HepG2 (cell line): ENCODE measurements at regions not wholly inside any gene's neighbourhood (a gene's known extent, or its start where the extent isn't known, plus 50 kb on each side); places are given as distances from the start of the nearest gene placed in this dataset.

Source experiments
- ATF7 ChIP-seq, 2 experiments: fragments of 450-650 bp in 1 of 2; sonication (generic) in 1 of 2; formaldehyde crosslinking in 1 of 2; IDR thresholded peaks; 2 replicates each; pipeline versions ENCODE4 v1.4.0 to v1.6.1; 2016 to 2020; ENCODE audit warnings: antibody characterized with exemption in 1 of 2, mild to moderate bottlenecking in 1 of 2, missing genetic modification reagents in 1 of 2
- CHD2 ChIP-seq: IDR thresholded peaks from 2 replicates; pipeline ENCODE4 v1.6.1; 2011; ENCODE audit warnings: low read depth, low read length, improper control_type of control experiment
- DR1 ChIP-seq: sonication (generic); formaldehyde crosslinking; IDR thresholded peaks from 2 replicates; pipeline ENCODE4 v1.8.0; 2021; ENCODE audit warnings: mild to moderate bottlenecking, missing genetic modification reagents, inconsistent platforms
- ELF3 ChIP-seq: IDR thresholded peaks from 2 replicates; pipeline ENCODE4 v1.6.1; 2016; ENCODE audit warnings: missing genetic modification reagents, missing compliant biosample characterization
- FOSL1 ChIP-seq: sonication (generic); formaldehyde crosslinking; IDR thresholded peaks from 2 replicates; pipeline ENCODE4 v1.9.0; 2021; ENCODE audit warnings: missing genetic modification reagents, borderline replicate concordance
- FOXA1 ChIP-seq, 2 experiments: fragments of 450-650 bp in 1 of 2; sonication (generic) in 1 of 2; formaldehyde crosslinking in 1 of 2; IDR thresholded peaks; 2 replicates each; pipeline versions ENCODE4 v1.4.0 to v1.6.1; 2016 to 2020; ENCODE audit warnings: missing genetic modification reagents in 1 of 2
- HDAC2 ChIP-seq: sonication (generic); formaldehyde crosslinking; IDR thresholded peaks from 2 replicates; pipeline ENCODE4 v1.4.0; 2020; ENCODE audit warnings: missing genetic modification reagents
- HMG20A ChIP-seq: IDR thresholded peaks from 2 replicates; pipeline ENCODE4 v1.6.1; 2016; ENCODE audit warnings: borderline replicate concordance
- HNRNPL ChIP-seq: fragments of 200-400 bp; formaldehyde crosslinking; IDR thresholded peaks from 2 replicates; pipeline ENCODE4 v1.6.1; 2017; ENCODE audit warnings: mild to moderate bottlenecking, low read depth, low read length
- JUNB ChIP-seq: sonication (generic); formaldehyde crosslinking; IDR thresholded peaks from 2 replicates; pipeline ENCODE4 v1.8.0; 2022; ENCODE audit warnings: missing genetic modification reagents, mild to moderate bottlenecking, borderline replicate concordance
- RFXANK ChIP-seq: IDR thresholded peaks from 2 replicates; pipeline ENCODE4 v1.6.1; 2016
- SMARCE1 ChIP-seq: fragments of 450-650 bp; IDR thresholded peaks from 2 replicates; pipeline ENCODE4 v1.6.1; 2017; ENCODE audit warnings: borderline replicate concordance
- SMC3 ChIP-seq: IDR thresholded peaks from 2 replicates; pipeline ENCODE4 v1.6.1; 2011; ENCODE audit warnings: low read length, improper control_type of control experiment
- SP1 ChIP-seq, 2 experiments: fragments of 450-650 bp in 1 of 2; sonication (generic) in 1 of 2; formaldehyde crosslinking in 1 of 2; IDR thresholded peaks; 2 replicates each; pipeline versions ENCODE4 v1.4.0 to v1.6.1; 2016 to 2020; ENCODE audit warnings: missing genetic modification reagents in 1 of 2
- ZBTB38 ChIP-seq: sonication (generic); formaldehyde crosslinking; IDR thresholded peaks from 2 replicates; pipeline ENCODE4 v1.5.1; 2020; ENCODE audit warnings: mild to moderate bottlenecking, missing genetic modification reagents
- ZKSCAN5 ChIP-seq: sonication (generic); formaldehyde crosslinking; IDR thresholded peaks from 2 replicates; pipeline ENCODE4 v1.5.1; 2020; ENCODE audit warnings: mild to moderate bottlenecking, missing genetic modification reagents
- ZNF329 ChIP-seq: sonication (generic); formaldehyde crosslinking; IDR thresholded peaks from 2 replicates; pipeline ENCODE4 v1.9.0; 2021; ENCODE audit warnings: low read depth, mild to moderate bottlenecking, missing genetic modification reagents
- ZNF562 ChIP-seq: sonication (generic); formaldehyde crosslinking; IDR thresholded peaks from 2 replicates; pipeline ENCODE4 v1.8.0; 2022; ENCODE audit warnings: missing genetic modification reagents, borderline replicate concordance
- ZNF724P ChIP-seq: sonication (generic); formaldehyde crosslinking; IDR thresholded peaks from 2 replicates; pipeline ENCODE4 v1.8.0; 2022; ENCODE audit warnings: missing genetic modification reagents, borderline replicate concordance
- ZNF75D ChIP-seq: sonication (generic); formaldehyde crosslinking; IDR thresholded peaks from 2 replicates; pipeline ENCODE4 v1.8.1; 2023; ENCODE audit warnings: missing genetic modification reagents, mild to moderate bottlenecking, borderline replicate concordance
- ZNF768 ChIP-seq: sonication (generic); formaldehyde crosslinking; IDR thresholded peaks from 2 replicates; pipeline ENCODE4 v1.4.0; 2020; ENCODE audit warnings: missing genetic modification reagents
- ZUFSP ChIP-seq: sonication (generic); formaldehyde crosslinking; IDR thresholded peaks from 2 replicates; pipeline ENCODE4 v1.9.0; 2021; ENCODE audit warnings: missing genetic modification reagents, mild to moderate bottlenecking, borderline replicate concordance
- TF ChIP-seq, protein P1 (sequence below): sonication (generic); formaldehyde crosslinking; conservative IDR thresholded peaks from 2 replicates; pipeline ENCODE4 v1.8.0; 2022; ENCODE audit warnings: missing genetic modification reagents
- TF ChIP-seq, protein P2 (sequence below): IDR thresholded peaks from 2 replicates; pipeline ENCODE4 v1.6.1; 2012; ENCODE audit warnings: inconsistent platforms
- TF ChIP-seq, protein P3 (sequence below): sonication (generic); formaldehyde crosslinking; IDR thresholded peaks from 2 replicates; pipeline ENCODE4 v1.5.0; 2020; ENCODE audit warnings: missing genetic modification reagents

DNA sequence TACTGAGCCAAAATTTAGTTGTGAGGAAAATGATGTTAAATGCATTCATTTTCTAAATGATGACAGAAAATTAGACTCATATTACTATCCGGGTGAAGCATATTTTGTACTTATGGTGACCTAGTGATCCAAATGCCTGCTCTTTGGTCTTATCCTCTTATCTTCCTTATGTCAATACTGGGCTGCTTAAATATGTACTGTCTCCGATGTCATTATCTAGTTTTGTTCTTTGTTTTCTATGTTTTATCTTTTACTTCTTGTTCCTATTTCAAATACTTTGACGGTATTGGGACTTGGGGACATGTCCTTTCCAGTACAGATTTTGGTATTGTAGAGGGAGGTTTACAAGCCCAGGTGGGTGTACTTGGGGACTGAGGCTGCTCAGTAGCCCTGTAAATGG is 124.6 kb upstream of the ESR1 start (continued):
- TF ChIP-seq, protein P1, sequence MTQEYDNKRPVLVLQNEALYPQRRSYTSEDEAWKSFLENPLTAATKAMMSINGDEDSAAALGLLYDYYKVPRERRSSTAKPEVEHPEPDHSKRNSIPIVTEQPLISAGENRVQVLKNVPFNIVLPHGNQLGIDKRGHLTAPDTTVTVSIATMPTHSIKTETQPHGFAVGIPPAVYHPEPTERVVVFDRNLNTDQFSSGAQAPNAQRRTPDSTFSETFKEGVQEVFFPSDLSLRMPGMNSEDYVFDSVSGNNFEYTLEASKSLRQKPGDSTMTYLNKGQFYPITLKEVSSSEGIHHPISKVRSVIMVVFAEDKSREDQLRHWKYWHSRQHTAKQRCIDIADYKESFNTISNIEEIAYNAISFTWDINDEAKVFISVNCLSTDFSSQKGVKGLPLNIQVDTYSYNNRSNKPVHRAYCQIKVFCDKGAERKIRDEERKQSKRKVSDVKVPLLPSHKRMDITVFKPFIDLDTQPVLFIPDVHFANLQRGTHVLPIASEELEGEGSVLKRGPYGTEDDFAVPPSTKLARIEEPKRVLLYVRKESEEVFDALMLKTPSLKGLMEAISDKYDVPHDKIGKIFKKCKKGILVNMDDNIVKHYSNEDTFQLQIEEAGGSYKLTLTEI: no peak
- TF ChIP-seq ZNF329 (CRISPR knock-in tag): no peak
- no peak for TF ChIP-seq ZBTB38 (CRISPR knock-in tag)
- TF ChIP-seq RFXANK (CRISPR knock-in tag): no peak
- no peak; the same call in 1 of the 2 replicates for TF ChIP-seq ELF3 (CRISPR knock-in tag)
- TF ChIP-seq HMG20A (CRISPR knock-in tag): 0 out of 2 replicates have a peak, but pooled peaks have one; percentile 58
- TF ChIP-seq ZNF562 (CRISPR knock-in tag): no peak
- TF ChIP-seq, protein P2, sequence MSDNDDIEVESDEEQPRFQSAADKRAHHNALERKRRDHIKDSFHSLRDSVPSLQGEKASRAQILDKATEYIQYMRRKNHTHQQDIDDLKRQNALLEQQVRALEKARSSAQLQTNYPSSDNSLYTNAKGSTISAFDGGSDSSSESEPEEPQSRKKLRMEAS: no peak
- TF ChIP-seq, protein P3, sequence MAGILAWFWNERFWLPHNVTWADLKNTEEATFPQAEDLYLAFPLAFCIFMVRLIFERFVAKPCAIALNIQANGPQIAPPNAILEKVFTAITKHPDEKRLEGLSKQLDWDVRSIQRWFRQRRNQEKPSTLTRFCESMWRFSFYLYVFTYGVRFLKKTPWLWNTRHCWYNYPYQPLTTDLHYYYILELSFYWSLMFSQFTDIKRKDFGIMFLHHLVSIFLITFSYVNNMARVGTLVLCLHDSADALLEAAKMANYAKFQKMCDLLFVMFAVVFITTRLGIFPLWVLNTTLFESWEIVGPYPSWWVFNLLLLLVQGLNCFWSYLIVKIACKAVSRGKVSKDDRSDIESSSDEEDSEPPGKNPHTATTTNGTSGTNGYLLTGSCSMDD (CRISPR knock-in tag): no peak
- peak; percentile 48 for TF ChIP-seq FOXA1 (IDR thresholded peaks at IDR 0.05)
- peak; percentile 83 for TF ChIP-seq FOXA1 (CRISPR knock-in tag; IDR thresholded peaks at IDR 0.05)
- TF ChIP-seq FOSL1 (CRISPR knock-in tag): no peak
- no peak for TF ChIP-seq ZUFSP (CRISPR knock-in tag)
- no peak for TF ChIP-seq SMARCE1
- TF ChIP-seq DR1 (CRISPR knock-in tag): no peak
- TF ChIP-seq HDAC2 (CRISPR knock-in tag): peak; percentile 53
- TF ChIP-seq ZKSCAN5 (CRISPR knock-in tag): no peak
- no peak for TF ChIP-seq ZNF724P (CRISPR knock-in tag)
- TF ChIP-seq SMC3: no peak
- no peak for TF ChIP-seq ATF7 (IDR thresholded peaks at IDR 0.05)
- no peak for TF ChIP-seq ATF7 (CRISPR knock-in tag; IDR thresholded peaks at IDR 0.05)
- TF ChIP-seq JUNB: no peak
- TF ChIP-seq CHD2: no peak
- no peak for TF ChIP-seq HNRNPL
- no peak for TF ChIP-seq ZNF768 (CRISPR knock-in tag)
- no peak for TF ChIP-seq SP1 (IDR thresholded peaks at IDR 0.05)
- TF ChIP-seq SP1 (CRISPR knock-in tag; IDR thresholded peaks at IDR 0.05): no peak
- TF ChIP-seq ZNF75D (CRISPR knock-in tag): no peak
